ENCODE measurements at regions not wholly inside any gene's neighbourhood (a gene's known extent, or its start where the extent isn't known, plus 50 kb on each side); places are given as distances from the start of the nearest gene placed in this dataset.

- TF ChIP-seq ATF6 (CRISPR knock-in tag; IDR thresholded peaks at IDR 0.05) (no peak), ZBTB21 (CRISPR knock-in tag; IDR thresholded peaks at IDR 0.05; ENCODE audit: borderline replicate concordance) (no peak)
These were observed 372.9 kb upstream of the HS6ST1 start (continued) for GRCh38 chr2:128691526-128691925.

- ChIA-PET POLR2A (no interaction called here), CTCF (no interaction called here)
- H3K36me3 Mint-ChIP-seq = peaks cover 13% of the 10 kb centered on the region
- peaks cover 11% of the 10 kb centered on the region for H3K4me1 Mint-ChIP-seq
- 0 out of 2 replicates have a peak, but pooled peaks have one; percentile 19 for TF ChIP-seq USF2 (CRISPR knock-in tag; IDR thresholded peaks at IDR 0.05)
- no peak for TF ChIP-seq SP1 (CRISPR knock-in tag; conservative IDR thresholded peaks at IDR 0.05)
- H3K9me3 Mint-ChIP-seq = peaks cover 29% of the 10 kb centered on the region
- H3K27ac Mint-ChIP-seq = no peak overlapping the region
- ATAC-seq = no peak
- H3K27me3 Mint-ChIP-seq (ENCODE audit: low read depth) = no peaks in the 10 kb centered on the region; the same call in 1 of the 2 replicates
- DNase-seq (ENCODE audit: low spot score) = no peak
- no peak overlapping the region for H3K4me3 Mint-ChIP-seq
These were observed 374.5 kb upstream of the HS6ST1 start for GRCh38 chr2:128692895-128693742.

GRCh38 chr2:128693743-128694029 is 375.0 kb upstream of the HS6ST1 start:
- POLR2A ChIA-PET = no interaction called here

More at GRCh38 chr2:128693743-128694029, 375.0 kb upstream of the HS6ST1 start:
- TF ChIP-seq NR2C2 (CRISPR knock-in tag; IDR thresholded peaks at IDR 0.05) (no peak), TP53 (CRISPR knock-in tag; IDR thresholded peaks at IDR 0.05) (no peak), ZNF532 (CRISPR knock-in tag; IDR thresholded peaks at IDR 0.05; ENCODE audit: borderline replicate concordance) (no peak), CREB1 (CRISPR knock-in tag; IDR thresholded peaks at IDR 0.05) (no peak), ZNF512 (CRISPR knock-in tag; IDR thresholded peaks at IDR 0.05; ENCODE audit: borderline replicate concordance) (no peak), IRF1 (CRISPR knock-in tag; IDR thresholded peaks at IDR 0.05) (no peak), ATF6 (CRISPR knock-in tag; IDR thresholded peaks at IDR 0.05) (no peak), NFATC4 (CRISPR knock-in tag; IDR thresholded peaks at IDR 0.05) (no peak), ETV6 (CRISPR knock-in tag; IDR thresholded peaks at IDR 0.05) (no peak), USF1 (CRISPR knock-in tag; IDR thresholded peaks at IDR 0.05) (no peak)
- H3K4me3 Mint-ChIP-seq = no peak overlapping the region
- no peak overlapping the region for H3K27ac Mint-ChIP-seq
- CTCF ChIA-PET = no interaction called here
- peaks cover 13% of the 10 kb centered on the region for H3K36me3 Mint-ChIP-seq
- H3K4me1 Mint-ChIP-seq = peaks cover 11% of the 10 kb centered on the region
- no peaks in the 10 kb centered on the region; the same call in 1 of the 2 replicates for H3K27me3 Mint-ChIP-seq (ENCODE audit: low read depth)
- DNase-seq (ENCODE audit: low spot score) (no peak), ATAC-seq (no peak)
- H3K9me3 Mint-ChIP-seq = peaks cover 29% of the 10 kb centered on the region
